ENCODE measurements at regions not wholly inside any gene's neighbourhood (a gene's known extent, or its start where the extent isn't known, plus 50 kb on each side); places are given as distances from the start of the nearest gene placed in this dataset.

GRCh38 chr4:119816473-119816872 lies 187.9 kb upstream of the PDE5A start:
- no peak for TF ChIP-seq CTCF (conservative IDR thresholded peaks at IDR 0.05; ENCODE audit: low read depth, low read length)
- no peak for TF ChIP-seq EZH2 (IDR thresholded peaks at IDR 0.05; ENCODE audit: low read length, unreplicated experiment)
- TF ChIP-seq EZH2phosphoT487 (IDR thresholded peaks at IDR 0.05; ENCODE audit: borderline replicate concordance, low read length), result no peak
